Panc1 (cell line): ENCODE measurements at regions not wholly inside any gene's neighbourhood (a gene's known extent, or its start where the extent isn't known, plus 50 kb on each side); places are given as distances from the start of the nearest gene placed in this dataset.

ENCODE experiments used
- ATAC-seq: fragments of 200-7000 bp; cut with Tn5 transposase; 2 replicates; pipeline ENCODE4 v1.9.1; 2020; ENCODE audit warnings: mild to moderate bottlenecking, moderate library complexity
- BruUV-seq: library from RNA; stranded (reverse); fragments of 400-500 nt; replicated peaks from 2 replicates; lab custom pipeline; 2021; lab: Mats Ljungman, UMichigan
- CTCF ChIA-PET: fragments of 300-600 bp; sonication (Branson Sonifier 250); formaldehyde crosslinking; loops from one replicate; lab custom pipeline; 2022; ENCODE audit warnings: antibody characterized with exemption; lab: Charles Lee
- POLR2A ChIA-PET: fragments of 300-600 bp; sonication (Branson Sonifier 250); formaldehyde crosslinking; loops from one replicate; lab custom pipeline; 2022; ENCODE audit warnings: antibody characterized with exemption; lab: Charles Lee
- DNase-seq: peaks from one replicate; pipeline ENCODE4 v3.0.0-alpha.2; 2010; ENCODE audit warnings: low read depth, low spot score
- H3K27ac ChIP-seq: 2 replicates; pipeline ENCODE4 v1.5.1; 2011; ENCODE audit warnings: mild to moderate bottlenecking, low read length, inconsistent platforms
- H3K27me3 ChIP-seq: fragments of 200-500 bp; sonication (Bioruptor generic); 2 replicates; pipeline ENCODE4 v1.6.0; 2014; ENCODE audit warnings: low read length, inconsistent platforms; ENCODE audit not compliant: control insufficient read depth, insufficient read depth
- H3K36me3 ChIP-seq: fragments of 200-500 bp; sonication (Bioruptor generic); 2 replicates; pipeline ENCODE4 v1.5.1; 2014; ENCODE audit warnings: inconsistent platforms, mild to moderate bottlenecking, low read length, moderate library complexity; ENCODE audit not compliant: control insufficient read depth, insufficient read depth
- H3K4me1 ChIP-seq: 2 replicates; pipeline ENCODE4 v1.5.1; 2011; ENCODE audit warnings: inconsistent platforms, mild to moderate bottlenecking, low read length, moderate library complexity; ENCODE audit not compliant: control insufficient read depth, insufficient read depth
- H3K4me3 ChIP-seq, 2 experiments: 2 replicates each; pipeline ENCODE4 v1.5.1; 2011 to 2012; ENCODE audit warnings: low read depth in 2 of 2, low read length in 2 of 2, mild to moderate bottlenecking in 2 of 2, inconsistent platforms in 1 of 2, moderate library complexity in 1 of 2
- H3K9me3 ChIP-seq: fragments of 200-500 bp; sonication (Bioruptor generic); 2 replicates; pipeline ENCODE4 v1.5.1; 2014; ENCODE audit warnings: low read depth, mild to moderate bottlenecking, inconsistent platforms, low read length, moderate library complexity; ENCODE audit not compliant: control insufficient read depth, insufficient read depth
- POLR2AphosphoS5 ChIP-seq: IDR thresholded peaks from 2 replicates; pipeline ENCODE4 v1.6.1; 2012; ENCODE audit warnings: mild to moderate bottlenecking, low read depth, low read length, moderate library complexity
- REST ChIP-seq, 2 experiments: IDR thresholded peaks; 2 replicates each; pipeline ENCODE4 v1.6.1; 2011 to 2012; ENCODE audit warnings: low read depth in 2 of 2, control low read depth in 1 of 2, low read length in 1 of 2, mild to moderate bottlenecking in 1 of 2, moderate library complexity in 1 of 2; ENCODE audit not compliant: insufficient read depth in 1 of 2
- SIN3A ChIP-seq: IDR thresholded peaks from 2 replicates; pipeline ENCODE4 v1.6.1; 2012; ENCODE audit warnings: low read depth, mild to moderate bottlenecking, low read length, moderate library complexity, borderline replicate concordance; ENCODE audit not compliant: insufficient read depth
- TCF7L2 ChIP-seq: IDR thresholded peaks from 2 replicates; pipeline ENCODE4 v1.6.1; 2011; ENCODE audit warnings: mild to moderate bottlenecking, low read depth, low read length, inconsistent platforms
- in situ Hi-C: cut with HindIII; loops from 2 replicates; pipeline ENCODE4 v1.10.0; 2016; ENCODE audit warnings: low sequenced_read_pairs, low pct_unique_long_range_greater_than_20kb
- intact Hi-C: fragments of 100-400 bp; cut with micrococcal nuclease; formaldehyde crosslinking; loops from one replicate; pipeline ENCODE4 v1.10.0; 2022; ENCODE audit not compliant: unreplicated experiment
- TF ChIP-seq, protein P1 (sequence below): fragments of 450-650 bp; IDR thresholded peaks from 2 replicates; pipeline ENCODE4 v1.5.1; 2017; ENCODE audit warnings: mild to moderate bottlenecking

DNA sequence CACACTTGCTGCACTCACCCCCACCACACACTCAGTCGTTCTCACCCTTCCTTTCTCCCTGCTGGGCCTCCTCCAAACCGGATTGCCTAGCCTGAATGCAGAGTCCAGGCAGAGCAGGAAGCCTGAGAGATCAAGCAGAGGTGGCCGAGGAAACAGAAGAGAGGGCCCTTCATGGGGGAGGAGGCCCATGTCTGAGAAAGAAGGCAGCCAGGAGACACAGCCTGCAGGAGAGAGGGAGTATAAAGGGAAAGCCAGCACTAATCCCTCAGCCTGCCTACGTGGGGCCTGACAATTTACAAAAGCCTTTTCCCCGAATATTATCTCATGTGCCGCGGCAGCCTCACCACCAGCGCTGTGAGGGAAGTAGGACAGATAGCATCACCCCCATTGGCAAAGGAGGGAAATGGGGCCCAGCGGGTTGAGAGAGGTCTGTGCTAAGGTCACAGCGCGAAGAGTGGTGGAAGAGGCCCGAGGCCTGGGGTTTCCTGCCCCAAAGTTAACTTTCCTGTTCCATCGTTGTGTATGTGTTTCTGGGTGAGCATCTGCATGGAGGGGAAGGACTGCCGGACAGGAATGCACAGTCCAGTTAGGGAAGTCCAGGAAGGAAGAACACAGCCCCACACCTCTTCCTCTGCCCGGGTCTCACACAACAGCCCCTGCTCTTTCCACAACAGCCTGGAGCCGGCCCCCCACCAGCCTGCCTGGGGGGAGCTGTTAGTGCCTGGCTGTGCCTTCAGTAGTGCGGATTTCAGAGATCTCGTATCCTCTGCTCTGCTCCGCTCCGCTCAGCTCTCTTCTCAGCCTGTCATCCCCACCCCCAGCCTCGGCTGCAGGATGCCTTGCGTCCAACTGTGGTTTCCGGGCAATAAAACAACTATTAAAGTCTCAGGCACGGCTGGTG lies 50.9 kb upstream of the BCOR start:
- intact Hi-C loops (no loop called here), in situ Hi-C loops (no loop called here)
- no peaks in the 10 kb centered on the region for H3K9me3 ChIP-seq
- H3K36me3 ChIP-seq, result no peaks in the 10 kb centered on the region
- H3K27me3 ChIP-seq, result no peaks in the 10 kb centered on the region
- ChIA-PET CTCF (no interaction called here), POLR2A (no interaction called here)
- DNase-seq (no peak), ATAC-seq (no peak)
- TF ChIP-seq TCF7L2 (no peak), SIN3A (no peak), POLR2AphosphoS5 (no peak), REST (IDR thresholded peaks at IDR 0.05; ENCODE audit: insufficient read depth in 1 of 2, low read depth in 2 of 2, low read length in 1 of 2) (no peak)
- TF ChIP-seq, protein P1, sequence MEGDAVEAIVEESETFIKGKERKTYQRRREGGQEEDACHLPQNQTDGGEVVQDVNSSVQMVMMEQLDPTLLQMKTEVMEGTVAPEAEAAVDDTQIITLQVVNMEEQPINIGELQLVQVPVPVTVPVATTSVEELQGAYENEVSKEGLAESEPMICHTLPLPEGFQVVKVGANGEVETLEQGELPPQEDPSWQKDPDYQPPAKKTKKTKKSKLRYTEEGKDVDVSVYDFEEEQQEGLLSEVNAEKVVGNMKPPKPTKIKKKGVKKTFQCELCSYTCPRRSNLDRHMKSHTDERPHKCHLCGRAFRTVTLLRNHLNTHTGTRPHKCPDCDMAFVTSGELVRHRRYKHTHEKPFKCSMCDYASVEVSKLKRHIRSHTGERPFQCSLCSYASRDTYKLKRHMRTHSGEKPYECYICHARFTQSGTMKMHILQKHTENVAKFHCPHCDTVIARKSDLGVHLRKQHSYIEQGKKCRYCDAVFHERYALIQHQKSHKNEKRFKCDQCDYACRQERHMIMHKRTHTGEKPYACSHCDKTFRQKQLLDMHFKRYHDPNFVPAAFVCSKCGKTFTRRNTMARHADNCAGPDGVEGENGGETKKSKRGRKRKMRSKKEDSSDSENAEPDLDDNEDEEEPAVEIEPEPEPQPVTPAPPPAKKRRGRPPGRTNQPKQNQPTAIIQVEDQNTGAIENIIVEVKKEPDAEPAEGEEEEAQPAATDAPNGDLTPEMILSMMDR, result no peak
- H3K4me3 ChIP-seq, result no peak overlapping the region
- no TSS peak for BruUV-seq
- H3K4me1 ChIP-seq, result peaks cover 8% of the 10 kb centered on the region
- peak overlapping the region; percentile 51 for H3K27ac ChIP-seq

DNA sequence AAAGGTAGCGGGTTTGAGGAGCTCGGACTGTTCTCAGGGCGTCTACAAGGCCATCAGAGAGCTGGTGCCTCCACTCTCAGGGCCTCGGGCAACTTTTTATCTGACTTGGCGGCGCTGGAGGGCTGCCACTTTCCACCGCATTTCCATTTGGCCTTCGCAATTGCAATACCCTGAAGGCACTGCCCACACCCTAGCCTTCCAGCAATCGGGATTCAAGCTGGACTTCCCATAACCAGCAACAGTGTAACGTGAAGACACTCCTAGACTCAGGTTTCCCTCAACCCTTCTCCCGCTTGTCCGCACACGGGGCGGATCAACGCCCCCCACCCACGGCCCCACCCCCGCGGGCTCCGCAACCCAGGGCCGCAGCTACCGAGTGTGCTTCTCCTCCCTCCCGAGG lies 50.2 kb upstream of the BCOR start:
- DNase-seq, result no peak
- ChIA-PET CTCF (no interaction called here), POLR2A (no interaction called here)
- no peak for TF ChIP-seq REST (IDR thresholded peaks at IDR 0.05; ENCODE audit: insufficient read depth in 1 of 2, low read depth in 2 of 2, low read length in 1 of 2)
- TF ChIP-seq, protein P1, result no peak
- Histone ChIP-seq H3K27ac (no peak overlapping the region), H3K4me1 (peaks cover 8% of the 10 kb centered on the region), H3K36me3 (no peaks in the 10 kb centered on the region), H3K4me3 (no peak overlapping the region), H3K9me3 (no peaks in the 10 kb centered on the region), H3K27me3 (no peaks in the 10 kb centered on the region)
- intact Hi-C loops (no loop called here), in situ Hi-C loops (no loop called here)
- BruUV-seq, result no TSS peak
- no peak for ATAC-seq
